Spleen (tissue), 11 donors: ENCODE measurements at regions not wholly inside any gene's neighbourhood (a gene's known extent, or its start where the extent isn't known, plus 50 kb on each side); places are given as distances from the start of the nearest gene placed in this dataset.

Experiments
- DNase-seq: peaks from one replicate; pipeline ENCODE4 v3.0.0-alpha.2; 2020
- H3K27ac ChIP-seq, 8 donors: fragments of 200-600 bp; sonication (generic) in 7 of 8; 1 replicate in 4 of 8; 2 replicates in 4 of 8; pipeline versions ENCODE4 v1.5.0 to v1.8.0; 2016 to 2021; ENCODE audit warnings: inconsistent platforms in 4 of 8, mild to moderate bottlenecking in 4 of 8, moderate library complexity in 1 of 8
- H3K27me3 ChIP-seq, 7 donors: fragments of 200-600 bp; sonication (generic) in 6 of 7; replicated peaks in 1 of 7; 1 replicate in 4 of 7; 2 replicates in 3 of 7; pipeline versions ENCODE4 v1.5.0 to v1.8.0; 2016 to 2021; ENCODE audit warnings: inconsistent platforms in 3 of 7, mild to moderate bottlenecking in 1 of 7
- H3K36me3 ChIP-seq, 6 donors: fragments of 200-600 bp; sonication (generic) in 5 of 6; 1 replicate in 4 of 6; 2 replicates in 2 of 6; pipeline versions ENCODE4 v1.5.0 to v1.8.0; 2016 to 2021; ENCODE audit warnings: inconsistent platforms in 2 of 6
- H3K4me1 ChIP-seq, 6 donors: fragments of 200-600 bp; sonication (generic) in 5 of 6; 1 replicate in 3 of 6; 2 replicates in 3 of 6; pipeline versions ENCODE4 v1.5.0 to v1.8.0; 2016 to 2021; ENCODE audit warnings: inconsistent platforms in 3 of 6
- H3K4me3 ChIP-seq, 8 donors: fragments of 200-600 bp; sonication (generic) in 7 of 8; 1 replicate in 4 of 8; 2 replicates in 4 of 8; pipeline versions ENCODE4 v1.5.0 to v1.8.0; 2016 to 2021; ENCODE audit warnings: inconsistent platforms in 4 of 8, mild to moderate bottlenecking in 4 of 8, moderate library complexity in 2 of 8
- H3K9me3 ChIP-seq, 8 donors: fragments of 200-600 bp; sonication (generic) in 7 of 8; 1 replicate in 4 of 8; 2 replicates in 4 of 8; pipeline versions ENCODE4 v1.5.0 to v1.8.0; 2016 to 2021; ENCODE audit warnings: inconsistent platforms in 4 of 8
- CTCF ChIP-seq, 11 experiments: fragments of 200-600 bp in 7 of 11; fragments of 450-650 bp in 4 of 11; sonication (generic) in 4 of 11; IDR thresholded peaks in 8 of 11; conservative IDR thresholded peaks in 3 of 11; 1 replicate in 7 of 11; 2 replicates in 4 of 11; pipeline versions ENCODE4 v1.4.0 to v1.8.0; 2016 to 2021; ENCODE audit warnings: antibody characterized with exemption in 11 of 11, inconsistent platforms in 4 of 11, mild to moderate bottlenecking in 1 of 11
- POLR2A ChIP-seq, 3 donors: fragments of 450-650 bp; IDR thresholded peaks; one replicate each; pipeline ENCODE4 v1.5.1; 2017; ENCODE audit warnings: antibody characterized with exemption in 3 of 3, mild to moderate bottlenecking in 1 of 3
- POLR2AphosphoS5 ChIP-seq, 3 donors: sonication (generic); formaldehyde crosslinking; IDR thresholded peaks; one replicate each; pipeline ENCODE4 v1.5.1; 2017; ENCODE audit warnings: antibody characterized with exemption in 3 of 3
- WGBS, 5 donors: extraction: QIAGEN DNeasy Blood & Tissue Kit in 3 of 5; methylation state at CpG; one replicate each; pipeline versions ENCODE4 v1.1.5 to v1.1.7; 2013 to 2018; 5-methylcytosine and 5-hydroxymethylcytosine counted together
- intact Hi-C: fragments of 100-400 bp; cut with DNase I; formaldehyde crosslinking; loops from one replicate; pipeline ENCODE4 v1.15.0; 2023; ENCODE audit warnings: low total_unique reads
- donor health status: healthy with polysubstance abuse.
- donor health status: DM: no; HTN: no; CAD: no; lungs with moderate emphysema.
- donor health status: DM: no; HTN: no; CAD: no.
- donor health status: Bipolar disorder and iron deficiency.
- donor health status: healthy.
- donor health status: DM: no; HTN: no; CAD: no.
- donor health status: DM: yes; HTN: yes; CAD: no.

- Histone ChIP-seq H3K9me3 (no peaks in the 10 kb centered on the region), H3K4me1 (peaks cover 4 to 62% (median 28%) of the 10 kb centered on the region in 6 donors), H3K36me3 (no peaks in the 10 kb centered on the region), H3K27me3 (no peaks in the 10 kb centered on the region), H3K27ac (peak overlapping the region in 1 of 8 donors; percentile 35), H3K4me3 (no peak overlapping the region)
- no peak for DNase-seq
- TF ChIP-seq POLR2AphosphoS5 (IDR thresholded peaks at IDR 0.05) (no peak), POLR2A (IDR thresholded peaks at IDR 0.05) (no peak), CTCF (IDR thresholded peaks at IDR 0.05 in 8 of 11, conservative IDR thresholded peaks at IDR 0.05 in 3 of 11) (no peak)
- intact Hi-C loops = no loop called here
- 71 to 80% (median 77%) methylated on average over 23 to 25 of the region's 25 CpGs for whole genome bisulfite sequencing, 5 donors
Observed at GRCh38 chr16:85550953-85551924, 61.9 kb upstream of the GSE1 start.

GRCh38 chr16:85552980-85553435 is 60.1 kb upstream of the GSE1 start:
- H3K9me3 ChIP-seq = no peaks in the 10 kb centered on the region
- H3K4me3 ChIP-seq = peak overlapping the region; percentile 70 to 97 (median 86)
- DNase-seq = no peak
- TF ChIP-seq CTCF (IDR thresholded peaks at IDR 0.05 in 8 of 11, conservative IDR thresholded peaks at IDR 0.05 in 3 of 11) = no peak
- peak in 1 of 3 donors; percentile 55 for TF ChIP-seq POLR2AphosphoS5 (IDR thresholded peaks at IDR 0.05)
- no peak for TF ChIP-seq POLR2A (IDR thresholded peaks at IDR 0.05)
- H3K27ac ChIP-seq = peak overlapping the region; percentile 90 to 98 (median 93)
- no peaks in the 10 kb centered on the region for H3K36me3 ChIP-seq
- intact Hi-C loops = no loop called here
- H3K4me1 ChIP-seq = peaks cover 10 to 76% (median 41%) of the 10 kb centered on the region in 6 donors
- WGBS, 5 donors = 2 to 6% (median 3%) methylated on average over 16 to 43 of the region's 43 CpGs
- H3K27me3 ChIP-seq = no peaks in the 10 kb centered on the region

GRCh38 chr16:85553436-85554113 is 59.5 kb upstream of the GSE1 start:
- Histone ChIP-seq H3K27me3 (no peaks in the 10 kb centered on the region), H3K4me1 (peaks cover 16 to 82% (median 47%) of the 10 kb centered on the region in 6 donors), H3K4me3 (peak overlapping the region; percentile 70 to 97 (median 86)), H3K9me3 (no peaks in the 10 kb centered on the region), H3K27ac (peak overlapping the region; percentile 90 to 98 (median 93)), H3K36me3 (no peaks in the 10 kb centered on the region)
- 0 to 1% (median 0%) methylated on average over 38 to 57 of the region's 57 CpGs for WGBS, 5 donors
- peak; percentile 93 for DNase-seq
- intact Hi-C loops = no loop called here
- TF ChIP-seq POLR2A (IDR thresholded peaks at IDR 0.05) (no peak), POLR2AphosphoS5 (IDR thresholded peaks at IDR 0.05) (peak in 2 of 3 donors; percentile 46 to 67), CTCF (IDR thresholded peaks at IDR 0.05 in 8 of 11, conservative IDR thresholded peaks at IDR 0.05 in 3 of 11) (peak in 4 of 11 experiments; percentile 22 to 32 (median 28))
